ENCODE measurements at regions not wholly inside any gene's neighbourhood (a gene's known extent, or its start where the extent isn't known, plus 50 kb on each side); places are given as distances from the start of the nearest gene placed in this dataset.

DNA sequence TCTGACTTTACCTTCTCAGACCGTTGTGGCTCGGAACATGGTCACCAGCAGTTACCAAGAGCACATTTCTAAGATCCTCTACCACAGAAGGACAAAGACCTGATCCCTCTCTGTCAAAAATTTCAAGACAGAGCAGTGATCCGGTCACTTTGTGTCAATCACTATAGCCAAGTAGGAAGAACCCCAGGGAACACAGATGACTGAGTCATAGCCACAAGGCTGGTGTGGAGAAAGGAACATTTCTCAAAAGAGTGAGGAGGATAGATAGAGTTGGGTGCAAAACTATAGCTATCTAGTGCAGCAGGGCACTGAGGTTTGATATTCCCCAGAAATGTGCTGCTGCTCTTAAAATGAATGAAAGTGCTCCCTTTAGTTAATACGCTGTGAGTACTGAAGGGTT is 130.7 kb upstream of the SMIM23 start:
- H3K9me3 ChIP-seq (ENCODE audit: control insufficient read depth in 2 of 3, insufficient read depth in 1 of 3, low read length in 3 of 3), result no peaks in the 10 kb centered on the region
- no peaks in the 10 kb centered on the region for H3K36me3 ChIP-seq (ENCODE audit: control insufficient read depth in 2 of 3, insufficient read depth in 3 of 3, low read length in 3 of 3)
- FAIRE-seq, result no peak
- H3K27me3 ChIP-seq (ENCODE audit: control insufficient read depth, insufficient read depth, low read length), result no peaks in the 10 kb centered on the region
- intact Hi-C loops (cut with DNase I), result no loop called here
- H3K4me1 ChIP-seq (ENCODE audit: control insufficient read depth in 2 of 3, insufficient read depth in 2 of 3, low read depth in 1 of 3, low read length in 3 of 3), result no peaks in the 10 kb centered on the region
- H3K9ac ChIP-seq (ENCODE audit: low read length in 3 of 3), result no peak overlapping the region
- no peak for TF ChIP-seq CTCF (IDR thresholded peaks at IDR 0.05; ENCODE audit: borderline replicate concordance, extremely low read depth, insufficient read depth)
- H3K27ac ChIP-seq (ENCODE audit: low read depth in 2 of 2, low read length in 2 of 2), result no peak overlapping the region
- H3K4me3 ChIP-seq (ENCODE audit: low read length in 3 of 3), result no peak overlapping the region
- no peak for DNase-seq

- TF ChIP-seq CTCF (IDR thresholded peaks at IDR 0.05; ENCODE audit: borderline replicate concordance, extremely low read depth, insufficient read depth), result no peak
- no peak overlapping the region for H3K4me3 ChIP-seq (ENCODE audit: low read length in 3 of 3)
- no peaks in the 10 kb centered on the region for H3K4me1 ChIP-seq (ENCODE audit: control insufficient read depth in 2 of 3, insufficient read depth in 2 of 3, low read depth in 1 of 3, low read length in 3 of 3)
- intact Hi-C loops (cut with DNase I), result no loop called here
- no peaks in the 10 kb centered on the region for H3K36me3 ChIP-seq (ENCODE audit: control insufficient read depth in 2 of 3, insufficient read depth in 3 of 3, low read length in 3 of 3)
- H3K27ac ChIP-seq (ENCODE audit: low read depth in 2 of 2, low read length in 2 of 2), result no peak overlapping the region
- H3K9ac ChIP-seq (ENCODE audit: low read length in 3 of 3), result no peak overlapping the region
- no peak for FAIRE-seq
- DNase-seq, result no peak
- no peaks in the 10 kb centered on the region for H3K9me3 ChIP-seq (ENCODE audit: control insufficient read depth in 2 of 3, insufficient read depth in 1 of 3, low read length in 3 of 3)
- no peaks in the 10 kb centered on the region for H3K27me3 ChIP-seq (ENCODE audit: control insufficient read depth, insufficient read depth, low read length)
Observed at GRCh38 chr5:171657473-171657872, 128.1 kb upstream of the SMIM23 start.

GRCh38 chr5:171659896-171660295 is 125.7 kb upstream of the SMIM23 start:
- intact Hi-C loops (cut with DNase I), result no loop called here
- no peaks in the 10 kb centered on the region for H3K27me3 ChIP-seq (ENCODE audit: control insufficient read depth, insufficient read depth, low read length)
- H3K4me1 ChIP-seq (ENCODE audit: control insufficient read depth in 2 of 3, insufficient read depth in 2 of 3, low read depth in 1 of 3, low read length in 3 of 3), result no peaks in the 10 kb centered on the region
- H3K4me3 ChIP-seq (ENCODE audit: low read length in 3 of 3), result no peak overlapping the region
- DNase-seq (no peak), FAIRE-seq (no peak)
- no peak overlapping the region for H3K27ac ChIP-seq (ENCODE audit: low read depth in 2 of 2, low read length in 2 of 2)
- H3K9ac ChIP-seq (ENCODE audit: low read length in 3 of 3), result no peak overlapping the region
- no peaks in the 10 kb centered on the region for H3K36me3 ChIP-seq (ENCODE audit: control insufficient read depth in 2 of 3, insufficient read depth in 3 of 3, low read length in 3 of 3)
- TF ChIP-seq CTCF (IDR thresholded peaks at IDR 0.05; ENCODE audit: borderline replicate concordance, extremely low read depth, insufficient read depth), result no peak
- H3K9me3 ChIP-seq (ENCODE audit: control insufficient read depth in 2 of 3, insufficient read depth in 1 of 3, low read length in 3 of 3), result no peaks in the 10 kb centered on the region

- Histone ChIP-seq H3K9me3 (ENCODE audit: control insufficient read depth in 2 of 3, insufficient read depth in 1 of 3, low read length in 3 of 3) (no peaks in the 10 kb centered on the region), H3K27ac (ENCODE audit: low read depth in 2 of 2, low read length in 2 of 2) (no peak overlapping the region), H3K27me3 (ENCODE audit: control insufficient read depth, insufficient read depth, low read length) (no peaks in the 10 kb centered on the region), H3K4me3 (ENCODE audit: low read length in 3 of 3) (no peak overlapping the region), H3K36me3 (ENCODE audit: control insufficient read depth in 2 of 3, insufficient read depth in 3 of 3, low read length in 3 of 3) (no peaks in the 10 kb centered on the region), H3K4me1 (ENCODE audit: control insufficient read depth in 2 of 3, insufficient read depth in 2 of 3, low read depth in 1 of 3, low read length in 3 of 3) (no peaks in the 10 kb centered on the region), H3K9ac (ENCODE audit: low read length in 3 of 3) (no peak overlapping the region)
- intact Hi-C loops (cut with DNase I), result no loop called here
- no peak for FAIRE-seq
- no peak for TF ChIP-seq CTCF (IDR thresholded peaks at IDR 0.05; ENCODE audit: borderline replicate concordance, extremely low read depth, insufficient read depth)
- DNase-seq, result no peak
Observed at GRCh38 chr5:171660434-171660833, 125.2 kb upstream of the SMIM23 start.
